IMR-90 (cell line): ENCODE measurements at regions not wholly inside any gene's neighbourhood (a gene's known extent, or its start where the extent isn't known, plus 50 kb on each side); places are given as distances from the start of the nearest gene placed in this dataset.
"Not testable (repeated sequence)": the region's sequence is repeated elsewhere in the genome, so short reads cannot be mapped to it uniquely, and the experiment has no call there.

ENCODE experiments used
- CTCF ChIP-seq: conservative IDR thresholded peaks from 2 replicates; pipeline ENCODE4 v1.5.1; 2012; ENCODE audit warnings: mild to moderate bottlenecking, low read depth, low read length, improper control_type of control experiment
- USF2 ChIP-seq: fragments of 150-350 bp; IDR thresholded peaks from 2 replicates; pipeline ENCODE4 v1.6.1; 2017; ENCODE audit warnings: mild to moderate bottlenecking, antibody characterized with exemption, low read length, low read depth

- not testable (repeated sequence) for TF ChIP-seq CTCF, USF2
Observed at GRCh38 chr9:39527387-39528029, 172.0 kb downstream of the SPATA31A1 start.
